Body of pancreas (tissue), 4 donors: ENCODE measurements at regions not wholly inside any gene's neighbourhood (a gene's known extent, or its start where the extent isn't known, plus 50 kb on each side); places are given as distances from the start of the nearest gene placed in this dataset.

Experiments
- ATAC-seq: fragments of 150-250 bp; one replicate; pipeline ENCODE4 v1.9.1; 2016
- DNase-seq, 4 donors: peaks; one replicate each; pipeline ENCODE4 v3.0.0-alpha.2; 2019
- H3K27ac ChIP-seq, 4 donors: fragments of 200-600 bp; sonication (generic); 1 replicate in 3 of 4; 2 replicates in 1 of 4; pipeline versions ENCODE4 v1.5.1 to v1.6.1; 2016 to 2019; ENCODE audit warnings: mild to moderate bottlenecking in 1 of 4, mixed read lengths in 1 of 4, moderate library complexity in 1 of 4
- H3K27me3 ChIP-seq, 2 donors: fragments of 200-600 bp; sonication (generic); one replicate each; pipeline ENCODE4 v1.6.0; 2016; ENCODE audit warnings: mild to moderate bottlenecking in 1 of 2
- H3K36me3 ChIP-seq, 2 donors: fragments of 200-600 bp; sonication (generic); replicated peaks in 1 of 2; 2 replicates each; pipeline ENCODE4 v1.5.1; 2016; ENCODE audit warnings: low read depth in 2 of 2; ENCODE audit not compliant: insufficient read depth in 1 of 2
- H3K4me1 ChIP-seq: fragments of 200-600 bp; sonication (generic); one replicate; pipeline ENCODE4 v1.6.0; 2016
- H3K4me3 ChIP-seq, 2 donors: fragments of 200-600 bp; sonication (generic); 1 replicate in 1 of 2; 2 replicates in 1 of 2; pipeline ENCODE4 v1.5.1; 2016 to 2019
- H3K9me3 ChIP-seq, 3 donors: fragments of 200-600 bp; sonication (generic); 1 replicate in 2 of 3; 2 replicates in 1 of 3; pipeline ENCODE4 v1.5.1; 2016
- POLR2A ChIP-seq, 3 donors: fragments of 450-650 bp; IDR thresholded peaks; one replicate each; pipeline ENCODE4 v1.6.1; 2016; ENCODE audit warnings: antibody characterized with exemption in 3 of 3, mild to moderate bottlenecking in 2 of 3
- WGBS, 2 donors: methylation state at CpG; one replicate each; pipeline ENCODE4 v1.1.5; 2017; 5-methylcytosine and 5-hydroxymethylcytosine counted together
- intact Hi-C: fragments of 100-400 bp; cut with DNase I; formaldehyde crosslinking; loops from one replicate; pipeline ENCODE4 v1.15.1; 2023
- TF ChIP-seq, protein P1 (sequence below), 7 experiments: fragments of 450-650 bp in 4 of 7; fragments of 200-600 bp in 3 of 7; sonication (generic) in 3 of 7; IDR thresholded peaks; one replicate each; pipeline ENCODE4 v1.5.1; 2016 to 2019; ENCODE audit warnings: antibody characterized with exemption in 7 of 7

DNA sequence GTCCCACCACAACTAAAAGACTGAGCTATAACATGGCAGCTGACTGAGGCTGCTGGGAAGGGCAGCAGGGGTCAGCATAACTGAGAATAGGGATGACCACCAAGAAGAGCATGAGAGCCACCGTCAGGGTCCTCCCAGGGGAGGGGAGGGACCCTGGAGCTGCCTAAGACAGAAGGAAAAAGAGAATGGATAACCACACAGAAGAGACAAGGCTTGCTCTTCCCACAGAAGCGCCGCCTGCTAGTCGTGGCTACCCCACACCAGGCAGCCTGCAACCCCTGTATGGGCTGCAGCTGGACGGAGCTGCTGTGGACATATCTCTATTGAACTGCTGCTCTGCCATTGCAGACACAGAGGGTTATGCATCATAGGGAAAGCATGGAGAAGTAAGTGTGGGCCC lies 132.0 kb upstream of the CHD6 start:
- Histone ChIP-seq H3K4me1 (no peaks in the 10 kb centered on the region), H3K27ac (no peak overlapping the region), H3K27me3 (no peaks in the 10 kb centered on the region), H3K9me3 (no peaks in the 10 kb centered on the region), H3K36me3 (no peaks in the 10 kb centered on the region), H3K4me3 (no peak overlapping the region)
- no peak for ATAC-seq
- WGBS, 2 donors: 64 to 70% methylated on average over 5 of the region's 5 CpGs
- DNase-seq: no peak
- intact Hi-C loops: no loop called here
- TF ChIP-seq, protein P1, sequence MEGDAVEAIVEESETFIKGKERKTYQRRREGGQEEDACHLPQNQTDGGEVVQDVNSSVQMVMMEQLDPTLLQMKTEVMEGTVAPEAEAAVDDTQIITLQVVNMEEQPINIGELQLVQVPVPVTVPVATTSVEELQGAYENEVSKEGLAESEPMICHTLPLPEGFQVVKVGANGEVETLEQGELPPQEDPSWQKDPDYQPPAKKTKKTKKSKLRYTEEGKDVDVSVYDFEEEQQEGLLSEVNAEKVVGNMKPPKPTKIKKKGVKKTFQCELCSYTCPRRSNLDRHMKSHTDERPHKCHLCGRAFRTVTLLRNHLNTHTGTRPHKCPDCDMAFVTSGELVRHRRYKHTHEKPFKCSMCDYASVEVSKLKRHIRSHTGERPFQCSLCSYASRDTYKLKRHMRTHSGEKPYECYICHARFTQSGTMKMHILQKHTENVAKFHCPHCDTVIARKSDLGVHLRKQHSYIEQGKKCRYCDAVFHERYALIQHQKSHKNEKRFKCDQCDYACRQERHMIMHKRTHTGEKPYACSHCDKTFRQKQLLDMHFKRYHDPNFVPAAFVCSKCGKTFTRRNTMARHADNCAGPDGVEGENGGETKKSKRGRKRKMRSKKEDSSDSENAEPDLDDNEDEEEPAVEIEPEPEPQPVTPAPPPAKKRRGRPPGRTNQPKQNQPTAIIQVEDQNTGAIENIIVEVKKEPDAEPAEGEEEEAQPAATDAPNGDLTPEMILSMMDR (IDR thresholded peaks at IDR 0.05): no peak
- no peak for TF ChIP-seq POLR2A (IDR thresholded peaks at IDR 0.05)

- Histone ChIP-seq H3K4me1 (no peaks in the 10 kb centered on the region), H3K4me3 (no peak overlapping the region), H3K27me3 (no peaks in the 10 kb centered on the region), H3K9me3 (no peaks in the 10 kb centered on the region), H3K27ac (no peak overlapping the region), H3K36me3 (no peaks in the 10 kb centered on the region)
- WGBS, 2 donors: 60 to 77% methylated on average over 7 of the region's 7 CpGs
- no peak for ATAC-seq
- intact Hi-C loops: no loop called here
- TF ChIP-seq, protein P1 (IDR thresholded peaks at IDR 0.05): no peak
- TF ChIP-seq POLR2A (IDR thresholded peaks at IDR 0.05): no peak
- no peak for DNase-seq
Observed at GRCh38 chr20:41748756-41749582, 130.8 kb upstream of the CHD6 start.

DNA sequence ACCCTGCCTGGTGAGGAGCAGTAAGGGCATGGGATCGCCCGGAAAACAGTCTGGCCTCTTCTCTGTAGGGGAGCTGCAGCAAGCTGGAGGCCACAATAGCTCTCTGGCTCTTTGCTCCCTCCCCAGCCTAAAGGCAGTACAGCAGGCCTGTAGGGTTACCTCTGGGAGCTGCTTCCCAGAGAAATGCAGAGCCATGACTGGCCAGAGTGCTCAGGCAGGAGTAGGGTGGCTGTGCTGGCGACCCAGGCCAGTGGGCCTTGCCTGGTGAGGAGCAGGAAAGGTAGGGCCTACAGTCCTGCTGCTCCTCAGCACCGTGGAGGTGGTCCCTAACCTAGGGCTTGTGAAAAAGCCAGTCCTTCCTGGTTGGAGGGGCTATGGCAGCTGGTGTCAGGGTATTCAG lies 129.9 kb upstream of the CHD6 start:
- Histone ChIP-seq H3K9me3 (no peaks in the 10 kb centered on the region), H3K4me3 (no peak overlapping the region), H3K27me3 (no peaks in the 10 kb centered on the region), H3K4me1 (no peaks in the 10 kb centered on the region), H3K27ac (no peak overlapping the region), H3K36me3 (no peaks in the 10 kb centered on the region)
- TF ChIP-seq, protein P1 (IDR thresholded peaks at IDR 0.05): no peak
- TF ChIP-seq POLR2A (IDR thresholded peaks at IDR 0.05): no peak
- no peak for DNase-seq
- 64 to 83% methylated on average over 1 to 4 of the region's 4 CpGs for WGBS, 2 donors
- intact Hi-C loops: no loop called here
- no peak for ATAC-seq

- no peak for DNase-seq
- intact Hi-C loops: no loop called here
- H3K27ac ChIP-seq: no peak overlapping the region
Observed at GRCh38 chr20:41747226-41747625, 129.0 kb upstream of the CHD6 start.

More at GRCh38 chr20:41747226-41747625, 129.0 kb upstream of the CHD6 start:
- Histone ChIP-seq H3K36me3 (no peaks in the 10 kb centered on the region), H3K27me3 (no peaks in the 10 kb centered on the region), H3K4me3 (no peak overlapping the region), H3K9me3 (no peaks in the 10 kb centered on the region), H3K4me1 (no peaks in the 10 kb centered on the region)
- TF ChIP-seq, protein P1 (IDR thresholded peaks at IDR 0.05): no peak
- no peak for TF ChIP-seq POLR2A (IDR thresholded peaks at IDR 0.05)
- no peak for ATAC-seq
